Spleen (tissue), 7 donors: ENCODE measurements at regions not wholly inside any gene's neighbourhood (a gene's known extent, or its start where the extent isn't known, plus 50 kb on each side); places are given as distances from the start of the nearest gene placed in this dataset.

Experiments used
- POLR2A ChIP-seq, 3 donors: fragments of 450-650 bp; IDR thresholded peaks; one replicate each; pipeline ENCODE4 v1.5.1; 2017; ENCODE audit warnings: antibody characterized with exemption in 3 of 3, mild to moderate bottlenecking in 1 of 3
- TF ChIP-seq, protein P1 (sequence below), 11 experiments: fragments of 200-600 bp in 7 of 11; fragments of 450-650 bp in 4 of 11; sonication (generic) in 4 of 11; IDR thresholded peaks in 8 of 11; conservative IDR thresholded peaks in 3 of 11; 1 replicate in 7 of 11; 2 replicates in 4 of 11; pipeline versions ENCODE4 v1.4.0 to v1.8.0; 2016 to 2021; ENCODE audit warnings: antibody characterized with exemption in 11 of 11, inconsistent platforms in 4 of 11, mild to moderate bottlenecking in 1 of 11
- donor health status: DM: no; HTN: no; CAD: no; lungs with moderate emphysema.
- donor health status: DM: no; HTN: no; CAD: no.
- donor health status: DM: no; HTN: no; CAD: no.

DNA sequence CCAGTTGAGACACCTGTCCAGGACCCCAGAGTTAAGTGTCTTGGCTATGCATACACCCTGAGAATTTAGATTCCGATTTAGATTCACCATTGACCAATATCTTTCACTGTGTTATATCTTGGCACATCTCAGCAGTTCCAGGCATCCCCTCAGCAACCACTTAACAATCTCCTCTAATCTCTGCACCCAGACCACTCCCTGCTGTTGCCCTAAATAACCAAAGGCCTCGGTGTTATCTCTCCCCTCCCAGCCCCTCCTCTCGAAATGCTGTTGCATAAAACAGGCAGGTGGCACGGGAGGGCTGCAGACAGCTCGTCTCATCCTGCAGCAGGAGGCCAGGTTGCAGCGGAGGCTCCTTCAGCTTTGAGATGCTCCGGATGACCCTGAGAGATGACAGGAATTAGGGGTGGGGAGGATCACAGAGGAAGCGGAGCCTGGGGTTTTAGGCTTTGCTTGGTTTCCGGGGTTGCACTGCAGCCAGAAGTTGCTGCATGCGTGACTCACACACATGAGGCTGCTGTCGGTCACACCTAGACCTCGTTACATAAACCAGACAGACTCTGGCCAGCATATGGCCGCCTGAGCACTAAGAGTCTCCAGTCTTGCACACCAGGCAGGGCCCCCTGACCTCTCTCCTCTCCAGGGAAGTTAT, 210.3 kb upstream of the USP9Y start:
- no peak for TF ChIP-seq POLR2A (IDR thresholded peaks at IDR 0.05)
- TF ChIP-seq, protein P1, sequence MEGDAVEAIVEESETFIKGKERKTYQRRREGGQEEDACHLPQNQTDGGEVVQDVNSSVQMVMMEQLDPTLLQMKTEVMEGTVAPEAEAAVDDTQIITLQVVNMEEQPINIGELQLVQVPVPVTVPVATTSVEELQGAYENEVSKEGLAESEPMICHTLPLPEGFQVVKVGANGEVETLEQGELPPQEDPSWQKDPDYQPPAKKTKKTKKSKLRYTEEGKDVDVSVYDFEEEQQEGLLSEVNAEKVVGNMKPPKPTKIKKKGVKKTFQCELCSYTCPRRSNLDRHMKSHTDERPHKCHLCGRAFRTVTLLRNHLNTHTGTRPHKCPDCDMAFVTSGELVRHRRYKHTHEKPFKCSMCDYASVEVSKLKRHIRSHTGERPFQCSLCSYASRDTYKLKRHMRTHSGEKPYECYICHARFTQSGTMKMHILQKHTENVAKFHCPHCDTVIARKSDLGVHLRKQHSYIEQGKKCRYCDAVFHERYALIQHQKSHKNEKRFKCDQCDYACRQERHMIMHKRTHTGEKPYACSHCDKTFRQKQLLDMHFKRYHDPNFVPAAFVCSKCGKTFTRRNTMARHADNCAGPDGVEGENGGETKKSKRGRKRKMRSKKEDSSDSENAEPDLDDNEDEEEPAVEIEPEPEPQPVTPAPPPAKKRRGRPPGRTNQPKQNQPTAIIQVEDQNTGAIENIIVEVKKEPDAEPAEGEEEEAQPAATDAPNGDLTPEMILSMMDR (IDR thresholded peaks at IDR 0.05 in 8 of 11, conservative IDR thresholded peaks at IDR 0.05 in 3 of 11), result no peak
